ENCODE measurements at regions not wholly inside any gene's neighbourhood (a gene's known extent, or its start where the extent isn't known, plus 50 kb on each side); places are given as distances from the start of the nearest gene placed in this dataset.

DNA sequence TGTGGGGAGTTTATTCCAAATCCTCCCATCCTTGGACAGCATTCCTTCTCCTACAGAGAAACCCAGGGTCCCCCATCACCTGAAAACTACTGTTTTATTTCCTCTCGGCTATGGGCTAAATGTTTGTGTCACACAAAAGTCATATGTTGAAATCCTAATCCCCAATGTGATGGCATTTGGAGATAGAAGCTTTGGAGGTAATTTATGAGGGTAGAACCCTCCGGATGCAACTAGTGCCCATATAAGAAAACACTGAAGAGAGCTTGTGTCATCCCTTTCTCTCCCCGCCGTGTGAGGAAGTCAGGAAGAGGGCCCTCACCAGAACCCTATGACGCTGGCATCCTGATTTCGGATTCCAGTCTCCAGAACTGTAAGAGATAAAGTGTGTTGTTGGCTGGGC, 127.8 kb upstream of the NOCT start:
- TF ChIP-seq, protein P1, sequence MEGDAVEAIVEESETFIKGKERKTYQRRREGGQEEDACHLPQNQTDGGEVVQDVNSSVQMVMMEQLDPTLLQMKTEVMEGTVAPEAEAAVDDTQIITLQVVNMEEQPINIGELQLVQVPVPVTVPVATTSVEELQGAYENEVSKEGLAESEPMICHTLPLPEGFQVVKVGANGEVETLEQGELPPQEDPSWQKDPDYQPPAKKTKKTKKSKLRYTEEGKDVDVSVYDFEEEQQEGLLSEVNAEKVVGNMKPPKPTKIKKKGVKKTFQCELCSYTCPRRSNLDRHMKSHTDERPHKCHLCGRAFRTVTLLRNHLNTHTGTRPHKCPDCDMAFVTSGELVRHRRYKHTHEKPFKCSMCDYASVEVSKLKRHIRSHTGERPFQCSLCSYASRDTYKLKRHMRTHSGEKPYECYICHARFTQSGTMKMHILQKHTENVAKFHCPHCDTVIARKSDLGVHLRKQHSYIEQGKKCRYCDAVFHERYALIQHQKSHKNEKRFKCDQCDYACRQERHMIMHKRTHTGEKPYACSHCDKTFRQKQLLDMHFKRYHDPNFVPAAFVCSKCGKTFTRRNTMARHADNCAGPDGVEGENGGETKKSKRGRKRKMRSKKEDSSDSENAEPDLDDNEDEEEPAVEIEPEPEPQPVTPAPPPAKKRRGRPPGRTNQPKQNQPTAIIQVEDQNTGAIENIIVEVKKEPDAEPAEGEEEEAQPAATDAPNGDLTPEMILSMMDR (IDR thresholded peaks at IDR 0.05): no peak
- no peak for TF ChIP-seq EP300 (IDR thresholded peaks at IDR 0.05)

Data from esophagus muscularis mucosa (tissue), 3 donors.